Neural progenitor cell (in vitro differentiated cells): ENCODE measurements at regions not wholly inside any gene's neighbourhood (a gene's known extent, or its start where the extent isn't known, plus 50 kb on each side); places are given as distances from the start of the nearest gene placed in this dataset.

Experiments used
- EZH2 ChIP-seq: fragments of 200-600 bp; sonication (generic); IDR thresholded peaks from 2 replicates; pipeline ENCODE4 v1.6.1; 2017; ENCODE audit warnings: antibody characterized with exemption, mild to moderate bottlenecking, moderate library complexity
- EZH2phosphoT487 ChIP-seq: fragments of 200-600 bp; sonication (generic); IDR thresholded peaks from 2 replicates; pipeline ENCODE4 v1.6.1; 2017; ENCODE audit warnings: antibody characterized with exemption
- TF ChIP-seq, protein P1 (sequence below): fragments of 200-600 bp; sonication (generic); IDR thresholded peaks from 2 replicates; pipeline ENCODE4 v1.5.1; 2017; ENCODE audit warnings: antibody characterized with exemption, mild to moderate bottlenecking

DNA sequence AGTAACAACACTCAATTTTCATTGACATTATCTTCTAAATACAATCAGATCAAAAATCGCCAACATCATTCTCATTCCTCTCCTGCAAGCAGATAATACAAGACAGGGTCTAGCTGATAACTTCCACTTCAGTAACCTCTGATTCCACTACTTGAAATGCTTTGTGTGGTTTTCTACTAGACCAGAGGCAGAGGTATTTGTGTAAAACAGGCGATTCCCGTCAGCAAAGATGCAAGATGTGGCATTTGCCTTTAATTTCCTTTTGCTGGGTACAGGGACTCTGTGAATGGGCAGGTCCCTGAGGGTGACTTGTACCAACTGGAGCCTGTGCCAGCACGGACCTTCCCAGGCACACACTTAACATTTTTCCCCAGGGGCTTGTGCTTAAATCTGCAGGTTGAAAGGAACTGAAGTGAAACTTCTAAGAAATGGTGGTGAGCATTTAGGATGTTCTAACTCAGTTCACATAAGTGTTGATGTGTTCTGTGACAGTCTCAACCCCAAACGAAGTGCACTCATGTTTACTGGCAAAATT lies 625.5 kb upstream of the WWC1 start:
- TF ChIP-seq, protein P1, sequence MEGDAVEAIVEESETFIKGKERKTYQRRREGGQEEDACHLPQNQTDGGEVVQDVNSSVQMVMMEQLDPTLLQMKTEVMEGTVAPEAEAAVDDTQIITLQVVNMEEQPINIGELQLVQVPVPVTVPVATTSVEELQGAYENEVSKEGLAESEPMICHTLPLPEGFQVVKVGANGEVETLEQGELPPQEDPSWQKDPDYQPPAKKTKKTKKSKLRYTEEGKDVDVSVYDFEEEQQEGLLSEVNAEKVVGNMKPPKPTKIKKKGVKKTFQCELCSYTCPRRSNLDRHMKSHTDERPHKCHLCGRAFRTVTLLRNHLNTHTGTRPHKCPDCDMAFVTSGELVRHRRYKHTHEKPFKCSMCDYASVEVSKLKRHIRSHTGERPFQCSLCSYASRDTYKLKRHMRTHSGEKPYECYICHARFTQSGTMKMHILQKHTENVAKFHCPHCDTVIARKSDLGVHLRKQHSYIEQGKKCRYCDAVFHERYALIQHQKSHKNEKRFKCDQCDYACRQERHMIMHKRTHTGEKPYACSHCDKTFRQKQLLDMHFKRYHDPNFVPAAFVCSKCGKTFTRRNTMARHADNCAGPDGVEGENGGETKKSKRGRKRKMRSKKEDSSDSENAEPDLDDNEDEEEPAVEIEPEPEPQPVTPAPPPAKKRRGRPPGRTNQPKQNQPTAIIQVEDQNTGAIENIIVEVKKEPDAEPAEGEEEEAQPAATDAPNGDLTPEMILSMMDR, result no peak
- TF ChIP-seq EZH2 (no peak), EZH2phosphoT487 (no peak)
